ENCODE measurements at regions not wholly inside any gene's neighbourhood (a gene's known extent, or its start where the extent isn't known, plus 50 kb on each side); places are given as distances from the start of the nearest gene placed in this dataset.
"Not testable (repeated sequence)": the region's sequence is repeated elsewhere in the genome, so short reads cannot be mapped to it uniquely, and the experiment has no call there.

- H3K4me1 ChIP-seq (ENCODE audit: control insufficient read depth in 1 of 2, insufficient read depth in 2 of 2, low read length in 2 of 2): no peaks in the 10 kb centered on the region
- intact Hi-C loops (cut with DNase I): no loop called here
- H3K27me3 ChIP-seq (ENCODE audit: control insufficient read depth in 1 of 2, insufficient read depth in 2 of 2, low read length in 1 of 2): no peaks in the 10 kb centered on the region
- H3K36me3 ChIP-seq (ENCODE audit: control insufficient read depth in 1 of 2, insufficient read depth in 2 of 2, low read length in 1 of 2): no peaks in the 10 kb centered on the region
- H3K27ac ChIP-seq (ENCODE audit: low read depth in 1 of 2, low read length in 2 of 2): no peak overlapping the region
- DNase-seq (no peak), ATAC-seq (ENCODE audit: low FRiP score) (no peak)
- H3K4me3 ChIP-seq (ENCODE audit: low read length in 2 of 2): no peak overlapping the region
- H3K9me3 ChIP-seq (ENCODE audit: control insufficient read depth, low read length): peaks cover 5% of the 10 kb centered on the region
Measured at GRCh38 chr2:147273106-147273505, 571.7 kb upstream of the ACVR2A start.

GRCh38 chr2:147269581-147269980, 575.2 kb upstream of the ACVR2A start:
- H3K4me3 ChIP-seq (ENCODE audit: low read length in 2 of 2); H3K27me3 ChIP-seq (ENCODE audit: control insufficient read depth in 1 of 2, insufficient read depth in 2 of 2, low read length in 1 of 2); H3K4me1 ChIP-seq (ENCODE audit: control insufficient read depth in 1 of 2, insufficient read depth in 2 of 2, low read length in 2 of 2); ATAC-seq (ENCODE audit: low FRiP score); DNase-seq; H3K9me3 ChIP-seq (ENCODE audit: control insufficient read depth, low read length); intact Hi-C loops (cut with DNase I); H3K27ac ChIP-seq (ENCODE audit: low read depth in 1 of 2, low read length in 2 of 2); H3K36me3 ChIP-seq (ENCODE audit: control insufficient read depth in 1 of 2, insufficient read depth in 2 of 2, low read length in 1 of 2): not testable (repeated sequence)
- WGBS, 2 donors: 88% methylated on average over 2 of the region's 2 CpGs

GRCh38 chr2:147260241-147260640, 584.6 kb upstream of the ACVR2A start:
- Histone ChIP-seq H3K27ac (ENCODE audit: low read depth in 1 of 2, low read length in 2 of 2) (no peak overlapping the region), H3K9me3 (ENCODE audit: control insufficient read depth, low read length) (no peaks in the 10 kb centered on the region), H3K27me3 (ENCODE audit: control insufficient read depth in 1 of 2, insufficient read depth in 2 of 2, low read length in 1 of 2) (no peaks in the 10 kb centered on the region), H3K4me3 (ENCODE audit: low read length in 2 of 2) (no peak overlapping the region), H3K4me1 (ENCODE audit: control insufficient read depth in 1 of 2, insufficient read depth in 2 of 2, low read length in 2 of 2) (no peaks in the 10 kb centered on the region), H3K36me3 (ENCODE audit: control insufficient read depth in 1 of 2, insufficient read depth in 2 of 2, low read length in 1 of 2) (no peaks in the 10 kb centered on the region)
- intact Hi-C loops (cut with DNase I): no loop called here
- no peak for ATAC-seq (ENCODE audit: low FRiP score)
- no peak for DNase-seq

DNA sequence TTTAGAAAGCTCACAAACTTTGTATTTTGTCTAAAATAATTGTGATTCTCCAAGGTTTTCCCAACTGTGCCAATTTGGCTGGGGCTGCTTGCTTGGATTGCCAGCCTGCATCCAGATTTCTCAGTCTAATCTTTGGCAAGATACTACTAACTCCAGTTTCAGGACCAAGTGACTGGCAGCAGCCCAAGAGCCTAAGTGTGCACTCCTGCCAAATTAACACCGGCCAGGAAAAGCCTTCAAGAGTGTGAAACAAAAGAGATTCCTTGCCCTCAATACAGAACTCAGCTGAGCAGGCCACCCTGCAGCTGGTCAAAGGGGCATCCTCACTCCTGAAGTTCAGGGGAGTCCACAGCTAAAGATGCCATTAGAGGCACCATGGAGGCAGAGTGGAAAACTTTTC, 589.0 kb upstream of the ACVR2A start:
- 0 to 7% methylated on average over 1 of the region's 1 CpG for WGBS, 2 donors
- DNase-seq: no peak

DNA sequence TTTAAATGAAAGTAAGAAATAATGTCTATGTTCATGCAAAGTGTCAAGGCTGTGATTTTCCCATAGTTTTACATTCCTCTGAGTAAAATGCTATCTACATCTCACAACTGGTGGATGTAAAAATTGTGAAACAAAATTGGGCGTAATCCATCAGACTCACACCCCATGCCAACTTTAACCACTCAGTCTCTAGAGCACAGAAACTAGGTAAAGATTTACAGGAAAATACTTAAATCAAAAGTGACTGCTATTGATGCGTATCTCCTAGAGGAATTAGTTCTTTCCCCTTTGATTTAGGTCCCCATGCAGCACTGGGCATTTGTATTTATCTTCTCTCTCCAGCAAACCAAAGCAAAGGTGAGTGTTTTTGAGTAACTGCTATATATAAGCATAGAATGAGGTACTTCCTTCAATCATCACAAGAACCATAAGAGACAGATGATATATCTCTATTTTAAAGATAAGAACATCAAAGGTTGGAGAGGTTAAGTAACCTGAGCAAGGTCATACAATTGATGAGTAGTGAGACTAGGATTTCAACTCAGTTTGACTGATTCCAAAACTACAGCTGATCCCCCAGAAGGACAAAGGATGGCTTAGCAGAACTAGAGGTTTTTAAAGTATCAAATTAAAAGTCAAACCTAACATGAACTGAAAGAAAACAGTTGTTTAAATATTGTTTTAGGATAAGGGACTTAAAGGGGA, 594.0 kb upstream of the ACVR2A start:
- no peaks in the 10 kb centered on the region for H3K4me1 ChIP-seq (ENCODE audit: control insufficient read depth in 1 of 2, insufficient read depth in 2 of 2, low read length in 2 of 2)
- no peak for ATAC-seq (ENCODE audit: low FRiP score)
- no peaks in the 10 kb centered on the region for H3K36me3 ChIP-seq (ENCODE audit: control insufficient read depth in 1 of 2, insufficient read depth in 2 of 2, low read length in 1 of 2)
- no peaks in the 10 kb centered on the region for H3K9me3 ChIP-seq (ENCODE audit: control insufficient read depth, low read length)
- H3K4me3 ChIP-seq (ENCODE audit: low read length in 2 of 2): no peak overlapping the region
- intact Hi-C loops (cut with DNase I): no loop called here
- H3K27me3 ChIP-seq (ENCODE audit: control insufficient read depth in 1 of 2, insufficient read depth in 2 of 2, low read length in 1 of 2): no peaks in the 10 kb centered on the region
- WGBS, 2 donors: 49 to 62% methylated on average over 2 of the region's 2 CpGs
- DNase-seq: no peak
- H3K27ac ChIP-seq (ENCODE audit: low read depth in 1 of 2, low read length in 2 of 2): no peak overlapping the region

More for the DNA sequence above, 589.0 kb upstream of the ACVR2A start:
- Histone ChIP-seq H3K4me3 (ENCODE audit: low read length in 2 of 2) (no peak overlapping the region), H3K27me3 (ENCODE audit: control insufficient read depth in 1 of 2, insufficient read depth in 2 of 2, low read length in 1 of 2) (no peaks in the 10 kb centered on the region), H3K36me3 (ENCODE audit: control insufficient read depth in 1 of 2, insufficient read depth in 2 of 2, low read length in 1 of 2) (no peaks in the 10 kb centered on the region), H3K9me3 (ENCODE audit: control insufficient read depth, low read length) (no peaks in the 10 kb centered on the region), H3K4me1 (ENCODE audit: control insufficient read depth in 1 of 2, insufficient read depth in 2 of 2, low read length in 2 of 2) (no peaks in the 10 kb centered on the region), H3K27ac (ENCODE audit: low read depth in 1 of 2, low read length in 2 of 2) (no peak overlapping the region)
- intact Hi-C loops (cut with DNase I): no loop called here
- ATAC-seq (ENCODE audit: low FRiP score): peak; percentile 62

GRCh38 chr2:147247749-147248148, 597.1 kb upstream of the ACVR2A start:
- H3K27ac ChIP-seq (ENCODE audit: low read depth in 1 of 2, low read length in 2 of 2): no peak overlapping the region
- no peak for ATAC-seq (ENCODE audit: low FRiP score)
- no peaks in the 10 kb centered on the region for H3K9me3 ChIP-seq (ENCODE audit: control insufficient read depth, low read length)
- H3K4me3 ChIP-seq (ENCODE audit: low read length in 2 of 2): no peak overlapping the region
- intact Hi-C loops (cut with DNase I): no loop called here
- no peaks in the 10 kb centered on the region for H3K4me1 ChIP-seq (ENCODE audit: control insufficient read depth in 1 of 2, insufficient read depth in 2 of 2, low read length in 2 of 2)
- no peaks in the 10 kb centered on the region for H3K36me3 ChIP-seq (ENCODE audit: control insufficient read depth in 1 of 2, insufficient read depth in 2 of 2, low read length in 1 of 2)
- H3K27me3 ChIP-seq (ENCODE audit: control insufficient read depth in 1 of 2, insufficient read depth in 2 of 2, low read length in 1 of 2): no peaks in the 10 kb centered on the region
- DNase-seq: no peak
- 82% methylated on average over 2 of the region's 2 CpGs for WGBS, 2 donors

- Histone ChIP-seq H3K36me3 (ENCODE audit: control insufficient read depth in 1 of 2, insufficient read depth in 2 of 2, low read length in 1 of 2) (no peaks in the 10 kb centered on the region), H3K4me3 (ENCODE audit: low read length in 2 of 2) (no peak overlapping the region), H3K27me3 (ENCODE audit: control insufficient read depth in 1 of 2, insufficient read depth in 2 of 2, low read length in 1 of 2) (no peaks in the 10 kb centered on the region), H3K4me1 (ENCODE audit: control insufficient read depth in 1 of 2, insufficient read depth in 2 of 2, low read length in 2 of 2) (no peaks in the 10 kb centered on the region), H3K27ac (ENCODE audit: low read depth in 1 of 2, low read length in 2 of 2) (no peak overlapping the region), H3K9me3 (ENCODE audit: control insufficient read depth, low read length) (no peaks in the 10 kb centered on the region)
- ATAC-seq (ENCODE audit: low FRiP score) (no peak), DNase-seq (no peak)
- intact Hi-C loops (cut with DNase I): no loop called here
Measured at GRCh38 chr2:147242445-147242844, 602.4 kb upstream of the ACVR2A start.

DNA sequence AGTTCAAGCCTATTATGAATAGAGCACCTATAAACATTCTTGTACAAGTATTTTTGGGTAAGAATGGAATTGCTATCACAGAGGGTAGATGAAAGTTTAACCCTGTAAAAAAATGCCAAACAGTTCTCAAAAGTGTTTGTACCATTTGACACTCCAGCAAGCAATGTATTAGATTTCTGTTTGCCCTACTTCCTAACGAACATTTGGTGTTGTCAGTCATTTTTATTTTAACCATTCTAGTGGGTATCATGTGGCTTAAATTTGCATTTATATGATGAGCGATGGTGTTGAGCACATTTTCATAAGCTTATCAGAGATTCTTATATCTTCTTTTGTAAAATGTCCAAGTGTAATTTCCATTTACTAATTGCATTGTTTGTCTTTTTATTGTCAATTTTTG, 608.2 kb upstream of the ACVR2A start:
- Histone ChIP-seq H3K36me3 (ENCODE audit: control insufficient read depth in 1 of 2, insufficient read depth in 2 of 2, low read length in 1 of 2) (no peaks in the 10 kb centered on the region), H3K4me1 (ENCODE audit: control insufficient read depth in 1 of 2, insufficient read depth in 2 of 2, low read length in 2 of 2) (no peaks in the 10 kb centered on the region), H3K9me3 (ENCODE audit: control insufficient read depth, low read length) (no peaks in the 10 kb centered on the region), H3K27me3 (ENCODE audit: control insufficient read depth in 1 of 2, insufficient read depth in 2 of 2, low read length in 1 of 2) (no peaks in the 10 kb centered on the region), H3K27ac (ENCODE audit: low read depth in 1 of 2, low read length in 2 of 2) (no peak overlapping the region), H3K4me3 (ENCODE audit: low read length in 2 of 2) (no peak overlapping the region)
- no peak for DNase-seq
- intact Hi-C loops (cut with DNase I): no loop called here
- no peak for ATAC-seq (ENCODE audit: low FRiP score)
- 76 to 78% methylated on average over 2 of the region's 2 CpGs for WGBS, 2 donors

- 14 to 22% methylated on average over 3 of the region's 3 CpGs for WGBS, 2 donors
- no peaks in the 10 kb centered on the region for H3K4me1 ChIP-seq (ENCODE audit: control insufficient read depth in 1 of 2, insufficient read depth in 2 of 2, low read length in 2 of 2)
- no peak overlapping the region for H3K27ac ChIP-seq (ENCODE audit: low read depth in 1 of 2, low read length in 2 of 2)
- intact Hi-C loops (cut with DNase I): no loop called here
- DNase-seq (no peak), ATAC-seq (ENCODE audit: low FRiP score) (no peak)
- H3K9me3 ChIP-seq (ENCODE audit: control insufficient read depth, low read length): no peaks in the 10 kb centered on the region
- H3K27me3 ChIP-seq (ENCODE audit: control insufficient read depth in 1 of 2, insufficient read depth in 2 of 2, low read length in 1 of 2): no peaks in the 10 kb centered on the region
- H3K36me3 ChIP-seq (ENCODE audit: control insufficient read depth in 1 of 2, insufficient read depth in 2 of 2, low read length in 1 of 2): no peaks in the 10 kb centered on the region
- H3K4me3 ChIP-seq (ENCODE audit: low read length in 2 of 2): no peak overlapping the region
Measured at GRCh38 chr2:147232225-147232669, 612.6 kb upstream of the ACVR2A start.
